Tibial nerve (tissue), 4 donors: ENCODE measurements at regions not wholly inside any gene's neighbourhood (a gene's known extent, or its start where the extent isn't known, plus 50 kb on each side); places are given as distances from the start of the nearest gene placed in this dataset.
"Not testable (repeated sequence)": the region's sequence is repeated elsewhere in the genome, so short reads cannot be mapped to it uniquely, and the experiment has no call there.

Experiments used
- DNase-seq, 2 donors: peaks; one replicate each; pipeline ENCODE4 v3.0.0-alpha.2; 2019; ENCODE audit warnings: low spot score in 2 of 2
- H3K27ac ChIP-seq, 4 donors: fragments of 200-600 bp; sonication (generic) in 3 of 4; one replicate each; pipeline ENCODE4 v1.5.1; 2017 to 2019; ENCODE audit warnings: mild to moderate bottlenecking in 1 of 4
- H3K27me3 ChIP-seq, 2 donors: fragments of 200-600 bp; sonication (generic) in 1 of 2; one replicate each; pipeline versions ENCODE4 v1.5.1 to v1.6.0; 2017 to 2019
- H3K36me3 ChIP-seq, 3 donors: fragments of 200-600 bp; sonication (generic); one replicate each; pipeline ENCODE4 v1.5.1; 2018 to 2019
- H3K4me1 ChIP-seq, 4 donors: fragments of 200-600 bp; sonication (generic) in 3 of 4; one replicate each; pipeline ENCODE4 v1.5.1; 2017 to 2019
- H3K4me3 ChIP-seq, 4 donors: fragments of 200-600 bp; sonication (generic) in 3 of 4; one replicate each; pipeline ENCODE4 v1.5.1; 2017 to 2019; ENCODE audit warnings: mild to moderate bottlenecking in 1 of 4, moderate library complexity in 1 of 4
- H3K9me3 ChIP-seq, 4 donors: fragments of 200-600 bp; sonication (generic) in 3 of 4; one replicate each; pipeline ENCODE4 v1.5.1; 2017 to 2019
- EP300 ChIP-seq, 2 donors: sonication (generic); formaldehyde crosslinking; IDR thresholded peaks; one replicate each; pipeline ENCODE4 v1.6.1; 2017; ENCODE audit warnings: antibody characterized with exemption in 2 of 2, mild to moderate bottlenecking in 1 of 2
- POLR2A ChIP-seq, 2 donors: fragments of 450-650 bp; IDR thresholded peaks; one replicate each; pipeline ENCODE4 v1.6.1; 2017; ENCODE audit warnings: antibody characterized with exemption in 2 of 2, mild to moderate bottlenecking in 2 of 2, moderate library complexity in 2 of 2
- WGBS, 2 donors: methylation state at CpG; one replicate each; pipeline ENCODE4 v1.1.5; 2018; 5-methylcytosine and 5-hydroxymethylcytosine counted together
- TF ChIP-seq, protein P1 (sequence below), 5 experiments: fragments of 200-600 bp in 3 of 5; fragments of 450-650 bp in 2 of 5; sonication (generic) in 3 of 5; IDR thresholded peaks; one replicate each; pipeline ENCODE4 v1.5.1; 2016 to 2019; ENCODE audit warnings: antibody characterized with exemption in 5 of 5, mild to moderate bottlenecking in 3 of 5, moderate library complexity in 2 of 5

DNA sequence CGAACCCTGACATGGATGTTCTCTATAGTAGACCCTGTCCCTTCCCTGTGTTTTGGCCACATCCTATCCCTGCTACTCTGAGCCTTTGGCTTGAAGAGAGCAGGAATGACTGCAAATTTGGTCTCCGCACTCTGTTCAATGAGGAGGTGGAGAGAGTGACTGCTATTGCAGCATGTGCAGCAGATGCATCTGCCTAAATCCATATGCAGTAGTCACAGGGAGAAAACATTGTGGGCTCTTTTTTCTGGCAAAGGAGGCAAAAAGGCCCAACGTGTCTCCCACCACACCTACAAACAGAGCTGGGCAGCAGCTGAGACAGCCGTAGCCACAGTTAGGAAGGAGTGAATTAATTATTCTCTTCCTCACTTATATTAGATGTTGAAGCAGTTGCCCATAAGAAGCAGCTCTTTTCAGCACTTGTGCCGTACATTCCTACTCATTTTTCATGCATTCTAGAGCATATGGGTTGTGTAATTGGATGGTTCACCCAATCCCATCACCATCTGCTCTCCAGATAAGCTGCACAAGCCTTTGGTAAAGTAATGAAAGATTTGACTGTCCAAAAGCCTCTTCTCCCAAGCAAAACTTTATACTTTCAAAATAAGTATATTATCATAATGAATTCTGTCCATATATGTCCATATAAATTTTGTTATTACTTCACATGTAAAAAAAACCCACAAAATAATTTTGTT is 147.9 kb upstream of the FAM47A start:
- no peaks in the 10 kb centered on the region for H3K36me3 ChIP-seq
- H3K4me3 ChIP-seq = no peak overlapping the region
- no peaks in the 10 kb centered on the region for H3K4me1 ChIP-seq
- DNase-seq = no peak
- TF ChIP-seq EP300 (IDR thresholded peaks at IDR 0.05) (no peak), POLR2A (IDR thresholded peaks at IDR 0.05) (no peak)
- TF ChIP-seq, protein P1, sequence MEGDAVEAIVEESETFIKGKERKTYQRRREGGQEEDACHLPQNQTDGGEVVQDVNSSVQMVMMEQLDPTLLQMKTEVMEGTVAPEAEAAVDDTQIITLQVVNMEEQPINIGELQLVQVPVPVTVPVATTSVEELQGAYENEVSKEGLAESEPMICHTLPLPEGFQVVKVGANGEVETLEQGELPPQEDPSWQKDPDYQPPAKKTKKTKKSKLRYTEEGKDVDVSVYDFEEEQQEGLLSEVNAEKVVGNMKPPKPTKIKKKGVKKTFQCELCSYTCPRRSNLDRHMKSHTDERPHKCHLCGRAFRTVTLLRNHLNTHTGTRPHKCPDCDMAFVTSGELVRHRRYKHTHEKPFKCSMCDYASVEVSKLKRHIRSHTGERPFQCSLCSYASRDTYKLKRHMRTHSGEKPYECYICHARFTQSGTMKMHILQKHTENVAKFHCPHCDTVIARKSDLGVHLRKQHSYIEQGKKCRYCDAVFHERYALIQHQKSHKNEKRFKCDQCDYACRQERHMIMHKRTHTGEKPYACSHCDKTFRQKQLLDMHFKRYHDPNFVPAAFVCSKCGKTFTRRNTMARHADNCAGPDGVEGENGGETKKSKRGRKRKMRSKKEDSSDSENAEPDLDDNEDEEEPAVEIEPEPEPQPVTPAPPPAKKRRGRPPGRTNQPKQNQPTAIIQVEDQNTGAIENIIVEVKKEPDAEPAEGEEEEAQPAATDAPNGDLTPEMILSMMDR (IDR thresholded peaks at IDR 0.05) = no peak
- H3K27me3 ChIP-seq = peaks cover 0 to 5% of the 10 kb centered on the region in 2 donors
- 69% methylated on average over 5 of the region's 5 CpGs for WGBS, 2 donors
- H3K9me3 ChIP-seq = no peaks in the 10 kb centered on the region
- no peak overlapping the region for H3K27ac ChIP-seq

DNA sequence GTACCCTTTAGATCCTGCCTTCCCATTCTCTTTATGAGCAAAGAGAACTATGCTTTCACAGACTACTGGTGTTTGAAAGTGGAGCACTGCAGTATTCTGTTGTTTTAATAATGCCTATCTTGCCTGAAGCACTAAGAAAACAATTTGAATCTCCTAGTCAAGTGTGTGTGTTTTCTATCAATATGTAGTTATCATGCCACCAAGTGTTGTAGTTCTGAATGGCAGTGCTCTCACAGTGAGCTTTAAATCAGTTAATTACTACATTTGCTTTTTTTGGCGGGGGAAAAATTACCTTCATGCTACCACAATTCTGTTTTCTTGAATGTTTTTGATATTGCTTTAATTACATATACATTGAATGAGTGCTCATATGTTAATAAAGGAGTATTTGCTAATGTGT is 143.6 kb upstream of the FAM47A start:
- TF ChIP-seq, protein P1 (IDR thresholded peaks at IDR 0.05) = no peak
- TF ChIP-seq POLR2A (IDR thresholded peaks at IDR 0.05) = no peak
- TF ChIP-seq EP300 (IDR thresholded peaks at IDR 0.05) = no peak
- 0 to 25% methylated on average over 1 of the region's 1 CpG for WGBS, 2 donors
- H3K9me3 ChIP-seq = no peaks in the 10 kb centered on the region
- no peaks in the 10 kb centered on the region for H3K36me3 ChIP-seq
- H3K27ac ChIP-seq = no peak overlapping the region
- no peaks in the 10 kb centered on the region for H3K4me1 ChIP-seq
- DNase-seq = no peak
- no peak overlapping the region for H3K4me3 ChIP-seq
- H3K27me3 ChIP-seq = peaks cover 0 to 3% of the 10 kb centered on the region in 2 donors

DNA sequence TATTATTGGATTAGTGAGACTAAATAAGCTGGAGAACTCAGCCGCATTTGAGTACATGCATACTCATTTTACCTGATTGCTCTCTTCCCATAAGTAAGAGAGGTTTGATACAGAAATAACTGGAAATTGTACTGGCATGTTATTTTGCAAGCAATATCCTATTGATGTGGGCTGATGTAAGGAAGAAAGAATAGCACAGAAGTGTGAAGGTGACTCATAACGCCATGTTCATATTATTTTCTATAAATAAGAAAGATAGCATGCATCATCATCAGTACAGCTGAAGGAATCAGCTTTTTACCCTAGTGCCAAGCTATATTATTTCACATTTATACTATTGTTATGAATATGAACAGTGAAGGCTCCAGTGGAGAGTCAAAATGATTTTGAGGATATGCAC is 138.3 kb upstream of the FAM47A start:
- Histone ChIP-seq H3K4me3 (no peak overlapping the region), H3K9me3 (no peaks in the 10 kb centered on the region), H3K27ac (no peak overlapping the region), H3K36me3 (no peaks in the 10 kb centered on the region), H3K4me1 (no peaks in the 10 kb centered on the region), H3K27me3 (peaks cover 0 to 7% of the 10 kb centered on the region in 2 donors)
- TF ChIP-seq EP300 (IDR thresholded peaks at IDR 0.05) = no peak
- no peak for TF ChIP-seq POLR2A (IDR thresholded peaks at IDR 0.05)
- no peak for DNase-seq
- 88 to 92% methylated on average over 2 of the region's 2 CpGs for WGBS, 2 donors

DNA sequence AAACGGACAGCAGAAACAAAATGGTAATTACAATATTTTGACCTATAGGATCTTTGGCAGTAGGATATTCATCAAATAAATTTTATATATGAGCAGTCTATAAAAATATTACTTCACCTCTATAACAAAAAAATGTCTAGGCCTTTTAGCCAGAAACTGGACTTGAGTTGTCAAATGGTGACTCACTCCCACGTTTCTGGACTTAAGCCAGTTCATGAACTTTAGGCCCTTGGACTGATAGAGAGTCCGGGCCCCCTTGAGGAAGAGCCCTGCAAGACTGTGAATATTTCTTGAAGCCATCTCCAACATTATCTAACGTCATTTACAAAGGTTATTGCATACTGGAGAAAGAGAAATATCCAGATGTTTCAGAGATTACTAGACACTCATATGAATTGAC is 106.8 kb upstream of the FAM47A start:
- H3K27ac ChIP-seq = no peak overlapping the region
- no peaks in the 10 kb centered on the region for H3K9me3 ChIP-seq
- H3K36me3 ChIP-seq = no peaks in the 10 kb centered on the region
- TF ChIP-seq POLR2A (IDR thresholded peaks at IDR 0.05) (no peak), EP300 (IDR thresholded peaks at IDR 0.05) (no peak)
- TF ChIP-seq, protein P1 (IDR thresholded peaks at IDR 0.05) = no peak
- no peaks in the 10 kb centered on the region for H3K4me1 ChIP-seq
- DNase-seq = no peak
- H3K27me3 ChIP-seq = no peaks in the 10 kb centered on the region
- WGBS, 2 donors = 43 to 79% methylated on average over 4 of the region's 4 CpGs
- H3K4me3 ChIP-seq = no peak overlapping the region

DNA sequence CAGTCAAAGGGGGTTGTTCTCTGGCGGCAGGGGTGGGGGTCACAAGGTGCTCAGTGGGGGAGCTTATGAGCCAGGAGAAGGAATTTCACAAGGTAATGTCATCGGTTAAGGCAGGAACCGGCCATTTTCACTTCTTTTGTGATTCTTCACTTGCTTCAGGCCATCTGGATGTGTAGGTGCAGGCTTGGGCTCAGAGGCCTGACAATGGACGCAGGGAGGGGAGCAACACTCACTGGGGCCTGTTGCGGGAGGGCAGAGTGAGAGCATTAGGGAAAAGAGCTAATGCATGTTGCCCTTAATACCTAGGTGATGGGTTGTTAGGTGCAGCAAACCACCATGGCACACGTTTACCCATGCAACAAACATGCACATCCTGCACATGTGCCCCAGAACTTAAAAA is 98.0 kb upstream of the FAM47A start:
- H3K27ac ChIP-seq, DNase-seq, H3K36me3 ChIP-seq, H3K4me1 ChIP-seq, H3K9me3 ChIP-seq, H3K4me3 ChIP-seq, H3K27me3 ChIP-seq: not testable (repeated sequence)
- WGBS, 2 donors = 71 to 78% methylated on average over 6 of the region's 6 CpGs

DNA sequence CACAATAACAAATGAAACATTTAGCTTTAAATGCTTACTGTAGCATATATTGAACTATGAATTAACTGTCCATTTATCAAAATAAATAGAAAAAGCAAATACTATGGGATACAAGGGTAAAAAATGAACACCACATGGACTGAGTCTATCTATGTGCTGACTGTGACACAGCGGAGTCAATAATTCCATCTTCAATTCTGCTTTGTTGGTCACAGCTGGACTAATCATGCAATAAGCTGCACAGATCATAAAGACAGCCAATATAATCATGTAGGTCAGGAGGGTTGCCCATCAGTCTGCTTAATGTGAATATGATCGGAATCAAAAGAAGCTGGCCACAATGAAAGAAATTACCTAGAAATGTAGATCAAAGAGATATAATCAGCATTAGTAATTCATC is 95.7 kb upstream of the FAM47A start:
- H3K4me3 ChIP-seq = no peak overlapping the region
- H3K9me3 ChIP-seq = no peaks in the 10 kb centered on the region
- H3K36me3 ChIP-seq = no peaks in the 10 kb centered on the region
- H3K27me3 ChIP-seq = no peaks in the 10 kb centered on the region
- DNase-seq = no peak
- H3K27ac ChIP-seq = no peak overlapping the region
- no peaks in the 10 kb centered on the region for H3K4me1 ChIP-seq
- TF ChIP-seq POLR2A (IDR thresholded peaks at IDR 0.05) (no peak), EP300 (IDR thresholded peaks at IDR 0.05) (no peak)
- TF ChIP-seq, protein P1 (IDR thresholded peaks at IDR 0.05) = no peak
- 69 to 90% methylated on average over 2 of the region's 2 CpGs for WGBS, 2 donors
